ENCODE measurements at regions not wholly inside any gene's neighbourhood (a gene's known extent, or its start where the extent isn't known, plus 50 kb on each side); places are given as distances from the start of the nearest gene placed in this dataset.

- no peak overlapping the region for H2BK5ac ChIP-seq (ENCODE audit: low read depth, low read length, poor library complexity)
- H3K4me1 ChIP-seq (ENCODE audit: control insufficient read depth in 1 of 2, insufficient read depth in 2 of 2, low read length in 2 of 2), result peaks cover 5% of the 10 kb centered on the region in 2 experiments
- H4K91ac ChIP-seq (ENCODE audit: low read depth, low read length), result no peak overlapping the region
- H3K4me2 ChIP-seq (ENCODE audit: low read length), result no peak overlapping the region
- H2AFZ ChIP-seq (ENCODE audit: insufficient read depth, low read length, poor library complexity), result no peak overlapping the region
- H3K27ac ChIP-seq (ENCODE audit: low read depth, low read length), result no peak overlapping the region
- H4K8ac ChIP-seq (ENCODE audit: low read depth, low read length), result no peak overlapping the region
- H3K79me2 ChIP-seq (ENCODE audit: control insufficient read depth, insufficient read depth, low read length, poor library complexity), result no peaks in the 10 kb centered on the region
- no peaks in the 10 kb centered on the region for H3K27me3 ChIP-seq (ENCODE audit: insufficient read depth, low read length)
- no peaks in the 10 kb centered on the region for H3K36me3 ChIP-seq (ENCODE audit: control insufficient read depth in 1 of 2, insufficient read depth in 2 of 2, low read length in 2 of 2)
- H4K12ac ChIP-seq (ENCODE audit: low read depth, low read length), result no peak overlapping the region
- H2AK5ac ChIP-seq (ENCODE audit: low read length), result no peak overlapping the region
- H3K4me3 ChIP-seq (ENCODE audit: low read depth, low read length), result no peak overlapping the region
- H3K23ac ChIP-seq (ENCODE audit: low read length), result no peak overlapping the region
- no peak for DNase-seq
- no peaks in the 10 kb centered on the region for H3K9me3 ChIP-seq (ENCODE audit: insufficient read depth, low read depth, low read length)
- H3K4ac ChIP-seq (ENCODE audit: low read depth, low read length), result no peak overlapping the region
- H2BK12ac ChIP-seq (ENCODE audit: low read length), result no peak overlapping the region
- no peak overlapping the region for H2BK120ac ChIP-seq (ENCODE audit: insufficient read depth, low read length, poor library complexity)
- no peak overlapping the region for H3K9ac ChIP-seq (ENCODE audit: low read length)
- H3K14ac ChIP-seq (ENCODE audit: low read length), result no peak overlapping the region
- H3K18ac ChIP-seq (ENCODE audit: low read length), result no peak overlapping the region
- no peaks in the 10 kb centered on the region for H3K79me1 ChIP-seq (ENCODE audit: low read length)
Observed at GRCh38 chr3:64289622-64290021, 64.4 kb upstream of the PRICKLE2 start.

GRCh38 chr3:64278625-64279024 is 53.4 kb upstream of the PRICKLE2 start:
- no peak overlapping the region for H3K23ac ChIP-seq (ENCODE audit: low read length)
- no peak overlapping the region for H3K4me3 ChIP-seq (ENCODE audit: low read depth, low read length)
- no peak overlapping the region for H4K8ac ChIP-seq (ENCODE audit: low read depth, low read length)
- no peaks in the 10 kb centered on the region for H3K79me1 ChIP-seq (ENCODE audit: low read length)
- H3K9me3 ChIP-seq (ENCODE audit: insufficient read depth, low read depth, low read length), result no peaks in the 10 kb centered on the region
- H2AK5ac ChIP-seq (ENCODE audit: low read length), result no peak overlapping the region
- no peak overlapping the region for H3K4ac ChIP-seq (ENCODE audit: low read depth, low read length)
- H4K12ac ChIP-seq (ENCODE audit: low read depth, low read length), result no peak overlapping the region
- peak in 1 of 2 donors; percentile 58 for DNase-seq
- no peak overlapping the region for H2AFZ ChIP-seq (ENCODE audit: insufficient read depth, low read length, poor library complexity)
- H4K91ac ChIP-seq (ENCODE audit: low read depth, low read length), result no peak overlapping the region
- no peak overlapping the region for H2BK12ac ChIP-seq (ENCODE audit: low read length)
- H3K9ac ChIP-seq (ENCODE audit: low read length), result no peak overlapping the region
- no peak overlapping the region for H3K27ac ChIP-seq (ENCODE audit: low read depth, low read length)
- H3K18ac ChIP-seq (ENCODE audit: low read length), result no peak overlapping the region
- no peaks in the 10 kb centered on the region for H3K79me2 ChIP-seq (ENCODE audit: control insufficient read depth, insufficient read depth, low read length, poor library complexity)
- no peak overlapping the region for H3K4me2 ChIP-seq (ENCODE audit: low read length)
- no peak overlapping the region for H2BK5ac ChIP-seq (ENCODE audit: low read depth, low read length, poor library complexity)
- H3K36me3 ChIP-seq (ENCODE audit: control insufficient read depth in 1 of 2, insufficient read depth in 2 of 2, low read length in 2 of 2), result no peaks in the 10 kb centered on the region
- no peak overlapping the region for H3K14ac ChIP-seq (ENCODE audit: low read length)
- no CpG with 5 or more reads among the region's 5 CpGs for WGBS (ENCODE audit: extremely low coverage, insufficient coverage, insufficient read length)
- H3K4me1 ChIP-seq (ENCODE audit: control insufficient read depth in 1 of 2, insufficient read depth in 2 of 2, low read length in 2 of 2), result peaks cover 0 to 5% of the 10 kb centered on the region in 2 experiments
- no peak overlapping the region for H2BK120ac ChIP-seq (ENCODE audit: insufficient read depth, low read length, poor library complexity)
- no peaks in the 10 kb centered on the region for H3K27me3 ChIP-seq (ENCODE audit: insufficient read depth, low read length)

GRCh38 chr3:64276131-64276530 is 50.9 kb upstream of the PRICKLE2 start:
- H3K27ac ChIP-seq (ENCODE audit: low read depth, low read length), result no peak overlapping the region
- no peaks in the 10 kb centered on the region for H3K79me2 ChIP-seq (ENCODE audit: control insufficient read depth, insufficient read depth, low read length, poor library complexity)
- no peak overlapping the region for H3K9ac ChIP-seq (ENCODE audit: low read length)
- H2AFZ ChIP-seq (ENCODE audit: insufficient read depth, low read length, poor library complexity), result no peak overlapping the region
- H3K14ac ChIP-seq (ENCODE audit: low read length), result no peak overlapping the region
- no peaks in the 10 kb centered on the region for H3K9me3 ChIP-seq (ENCODE audit: insufficient read depth, low read depth, low read length)
- H3K18ac ChIP-seq (ENCODE audit: low read length), result no peak overlapping the region
- H3K36me3 ChIP-seq (ENCODE audit: control insufficient read depth in 1 of 2, insufficient read depth in 2 of 2, low read length in 2 of 2), result no peaks in the 10 kb centered on the region
- H3K4me2 ChIP-seq (ENCODE audit: low read length), result no peak overlapping the region
- H3K79me1 ChIP-seq (ENCODE audit: low read length), result no peaks in the 10 kb centered on the region
- H2BK5ac ChIP-seq (ENCODE audit: low read depth, low read length, poor library complexity), result peak overlapping the region; percentile 28
- WGBS (ENCODE audit: extremely low coverage, insufficient coverage, insufficient read length), result no CpG with 5 or more reads among the region's 3 CpGs
- H4K8ac ChIP-seq (ENCODE audit: low read depth, low read length), result no peak overlapping the region
- peak overlapping the region; percentile 71 for H2AK5ac ChIP-seq (ENCODE audit: low read length)
- H3K4me3 ChIP-seq (ENCODE audit: low read depth, low read length), result no peak overlapping the region
- H2BK120ac ChIP-seq (ENCODE audit: insufficient read depth, low read length, poor library complexity), result no peak overlapping the region
- DNase-seq, result no peak
- H3K4me1 ChIP-seq (ENCODE audit: control insufficient read depth in 1 of 2, insufficient read depth in 2 of 2, low read length in 2 of 2), result peaks cover 0 to 5% of the 10 kb centered on the region in 2 experiments
- H4K12ac ChIP-seq (ENCODE audit: low read depth, low read length), result no peak overlapping the region
- H2BK12ac ChIP-seq (ENCODE audit: low read length), result peak overlapping the region; percentile 74
- H3K27me3 ChIP-seq (ENCODE audit: insufficient read depth, low read length), result no peaks in the 10 kb centered on the region
- peak overlapping the region; percentile 67 for H4K91ac ChIP-seq (ENCODE audit: low read depth, low read length)
- H3K23ac ChIP-seq (ENCODE audit: low read length), result no peak overlapping the region
- no peak overlapping the region for H3K4ac ChIP-seq (ENCODE audit: low read depth, low read length)

Measured in trophoblast cell (in vitro differentiated cells and primary cell).